ENCODE measurements at regions not wholly inside any gene's neighbourhood (a gene's known extent, or its start where the extent isn't known, plus 50 kb on each side); places are given as distances from the start of the nearest gene placed in this dataset.

- no peaks in the 10 kb centered on the region for H3K9me3 ChIP-seq
- ChIA-PET CTCF (interaction anchor here (0.6 kb wide), 1 partner anchor 1175 kb away, joined by 3 read pairs; no protein-coding TSS in a partner anchor), POLR2A (no interaction called here)
- H3K4me1 ChIP-seq (ENCODE audit: control insufficient read depth in 1 of 2, insufficient read depth in 2 of 2, low read depth in 1 of 2, low read length in 1 of 2): no peaks in the 10 kb centered on the region
- H3K9ac ChIP-seq: no peak overlapping the region
- H3K4me3 ChIP-seq (ENCODE audit: low read depth in 2 of 2, low read length in 1 of 2): no peak overlapping the region
- H3F3A ChIP-seq (replicated peaks; ENCODE audit: insufficient read depth): peaks cover 3% of the 10 kb centered on the region
- no peak for TF ChIP-seq PBX3 (IDR thresholded peaks at IDR 0.05)
- peak; percentile 15; the same call in 1 of the 2 replicates for TF ChIP-seq FOSL2 (IDR thresholded peaks at IDR 0.05; ENCODE audit: borderline replicate concordance, low read depth)
- H3K4me2 ChIP-seq: no peak overlapping the region
- DNase-seq: no peak
- no peak overlapping the region for H2AFZ ChIP-seq (ENCODE audit: low read depth)
- no peaks in the 10 kb centered on the region for H3K9me2 ChIP-seq
- peak overlapping the region in 1 of 2 experiments; percentile 45; a peak in 2 of 4 replicates for H3K27ac ChIP-seq (ENCODE audit: low read depth in 2 of 2, low read length in 1 of 2)
- no peaks in the 10 kb centered on the region for H3K36me3 ChIP-seq (replicated peaks in 1 of 2; ENCODE audit: control insufficient read depth in 1 of 2, insufficient read depth in 2 of 2, low read length in 1 of 2)
- no peaks in the 10 kb centered on the region for H4K20me1 ChIP-seq (ENCODE audit: insufficient read depth)
- no peaks in the 10 kb centered on the region for H3K79me2 ChIP-seq (ENCODE audit: insufficient read depth)
- H3K27me3 ChIP-seq (ENCODE audit: insufficient read depth): no peaks in the 10 kb centered on the region
Measured at GRCh38 chr2:71821856-71822255, 325.8 kb downstream of the CYP26B1 start.

- no peaks in the 10 kb centered on the region for H3K27me3 ChIP-seq (ENCODE audit: insufficient read depth)
- CTCF ChIA-PET: interaction anchor here (1.2 kb wide), 1 partner anchor 107 kb away, joined by 4 read pairs; no protein-coding TSS in a partner anchor
- H3K4me1 ChIP-seq (ENCODE audit: control insufficient read depth in 1 of 2, insufficient read depth in 2 of 2, low read depth in 1 of 2, low read length in 1 of 2): no peaks in the 10 kb centered on the region
- H3K79me2 ChIP-seq (ENCODE audit: insufficient read depth): no peaks in the 10 kb centered on the region
- no peaks in the 10 kb centered on the region for H3K36me3 ChIP-seq (replicated peaks in 1 of 2; ENCODE audit: control insufficient read depth in 1 of 2, insufficient read depth in 2 of 2, low read length in 1 of 2)
- no peak overlapping the region for H3K27ac ChIP-seq (ENCODE audit: low read depth in 2 of 2, low read length in 1 of 2)
- no peaks in the 10 kb centered on the region for H3K9me2 ChIP-seq
- no peak overlapping the region for H3K4me3 ChIP-seq (ENCODE audit: low read depth in 2 of 2, low read length in 1 of 2)
- no peak overlapping the region for H3K4me2 ChIP-seq
- no peaks in the 10 kb centered on the region for H3K9me3 ChIP-seq
- H3K9ac ChIP-seq: no peak overlapping the region
- no peak for TF ChIP-seq MAX (IDR thresholded peaks at IDR 0.05; ENCODE audit: low read depth)
- TF ChIP-seq ZBTB33 (IDR thresholded peaks at IDR 0.05; ENCODE audit: borderline replicate concordance, low read depth): no peak
- no peak for TF ChIP-seq USF1 (IDR thresholded peaks at IDR 0.05; ENCODE audit: borderline replicate concordance, low read depth)
- no peak for TF ChIP-seq NFIC (IDR thresholded peaks at IDR 0.05; ENCODE audit: borderline replicate concordance)
- TF ChIP-seq REST (IDR thresholded peaks at IDR 0.05; ENCODE audit: low read depth, low read length): no peak
- TF ChIP-seq EZH2phosphoT487 (IDR thresholded peaks at IDR 0.05; ENCODE audit: borderline replicate concordance, low read depth): no peak
- no peak for TF ChIP-seq RFX5 (IDR thresholded peaks at IDR 0.05; ENCODE audit: low read length)
- no peak for TF ChIP-seq GABPA (IDR thresholded peaks at IDR 0.05; ENCODE audit: low read depth)
- no peak for TF ChIP-seq EP300 (IDR thresholded peaks at IDR 0.05; ENCODE audit: borderline replicate concordance in 1 of 2, low read depth in 1 of 2, low read length in 1 of 2)
- no peak for DNase-seq
- no peak overlapping the region for H2AFZ ChIP-seq (ENCODE audit: low read depth)
- no peaks in the 10 kb centered on the region for H3F3A ChIP-seq (replicated peaks; ENCODE audit: insufficient read depth)
- POLR2A ChIA-PET: no interaction called here
- no peaks in the 10 kb centered on the region for H4K20me1 ChIP-seq (ENCODE audit: insufficient read depth)
- WGBS (ENCODE audit: low lambda C conversion rate): 68% methylated on average over 4 of the region's 4 CpGs
Measured at GRCh38 chr2:71816815-71817214, 330.8 kb downstream of the CYP26B1 start.

Measured in SK-N-SH (cell line).